Adipocyte (in vitro differentiated cells): ENCODE measurements at regions not wholly inside any gene's neighbourhood (a gene's known extent, or its start where the extent isn't known, plus 50 kb on each side); places are given as distances from the start of the nearest gene placed in this dataset.
A peak's percentile ranks its signal among the peaks of the same experiment; 100 is the strongest.

Experiments used
- DNase-seq: peaks from one replicate; pipeline ENCODE4 v3.0.0-alpha.2; 2015; ENCODE audit warnings: low read depth
- H3K27me3 ChIP-seq: replicated peaks from 2 replicates; pipeline ENCODE4 v1.7.0; 2013; ENCODE audit warnings: mild to moderate bottlenecking, low read length, moderate library complexity; ENCODE audit not compliant: control insufficient read depth, insufficient read depth
- H3K36me3 ChIP-seq: 2 replicates; pipeline ENCODE4 v1.7.0; 2013; ENCODE audit warnings: low read length, mild to moderate bottlenecking, moderate library complexity; ENCODE audit not compliant: control insufficient read depth, insufficient read depth, severe bottlenecking
- H3K4me1 ChIP-seq: 2 replicates; pipeline ENCODE4 v1.7.0; 2013; ENCODE audit warnings: mild to moderate bottlenecking, low read length, moderate library complexity; ENCODE audit not compliant: control insufficient read depth, insufficient read depth
- H3K4me3 ChIP-seq: 2 replicates; pipeline ENCODE4 v1.7.0; 2013; ENCODE audit warnings: mild to moderate bottlenecking, low read length, moderate library complexity
- H3K9ac ChIP-seq: 2 replicates; pipeline ENCODE4 v1.7.0; 2013; ENCODE audit warnings: mild to moderate bottlenecking, low read length, moderate library complexity
- H3K9me3 ChIP-seq: 2 replicates; pipeline ENCODE4 v1.7.0; 2013; ENCODE audit warnings: mild to moderate bottlenecking, low read length, moderate library complexity; ENCODE audit not compliant: control insufficient read depth

GRCh38 chr14:26172396-26172795 is 425.4 kb downstream of the NOVA1 start:
- no peaks in the 10 kb centered on the region for H3K9me3 ChIP-seq
- H3K4me1 ChIP-seq: no peaks in the 10 kb centered on the region
- DNase-seq: no peak
- no peaks in the 10 kb centered on the region for H3K36me3 ChIP-seq
- H3K27me3 ChIP-seq: no peaks in the 10 kb centered on the region
- no peak overlapping the region for H3K4me3 ChIP-seq
- no peak overlapping the region for H3K9ac ChIP-seq

- H3K9me3 ChIP-seq: no peaks in the 10 kb centered on the region
- no peak overlapping the region for H3K4me3 ChIP-seq
- H3K36me3 ChIP-seq: no peaks in the 10 kb centered on the region
- no peaks in the 10 kb centered on the region for H3K4me1 ChIP-seq
- no peak overlapping the region for H3K9ac ChIP-seq
- no peak for DNase-seq
- no peaks in the 10 kb centered on the region for H3K27me3 ChIP-seq
Observed at GRCh38 chr14:26170885-26171284, 426.9 kb downstream of the NOVA1 start.

DNA sequence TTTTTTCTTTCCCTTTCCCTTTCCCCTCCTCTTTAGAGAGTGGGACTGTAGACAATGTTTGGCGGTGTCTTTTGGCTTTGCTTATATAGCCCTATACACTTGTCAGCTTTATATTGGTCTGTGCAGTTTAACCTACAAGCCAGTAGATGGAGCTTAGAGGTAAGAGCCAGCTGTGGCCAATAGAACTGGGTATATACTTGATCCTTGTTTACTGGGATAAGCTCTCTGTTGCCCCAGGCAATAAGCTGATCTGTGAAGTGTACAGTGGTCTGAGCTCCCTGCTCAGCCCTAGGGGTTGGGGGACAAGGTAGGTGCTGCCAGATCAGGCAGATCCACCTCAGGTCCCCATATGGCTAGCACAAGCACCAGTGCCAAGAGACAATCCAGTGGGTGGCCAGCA is 434.1 kb downstream of the NOVA1 start:
- no peak overlapping the region for H3K9ac ChIP-seq
- no peaks in the 10 kb centered on the region for H3K4me1 ChIP-seq
- no peaks in the 10 kb centered on the region for H3K27me3 ChIP-seq
- no peaks in the 10 kb centered on the region for H3K9me3 ChIP-seq
- no peaks in the 10 kb centered on the region for H3K36me3 ChIP-seq
- DNase-seq: peak; percentile 18
- no peak overlapping the region for H3K4me3 ChIP-seq

DNA sequence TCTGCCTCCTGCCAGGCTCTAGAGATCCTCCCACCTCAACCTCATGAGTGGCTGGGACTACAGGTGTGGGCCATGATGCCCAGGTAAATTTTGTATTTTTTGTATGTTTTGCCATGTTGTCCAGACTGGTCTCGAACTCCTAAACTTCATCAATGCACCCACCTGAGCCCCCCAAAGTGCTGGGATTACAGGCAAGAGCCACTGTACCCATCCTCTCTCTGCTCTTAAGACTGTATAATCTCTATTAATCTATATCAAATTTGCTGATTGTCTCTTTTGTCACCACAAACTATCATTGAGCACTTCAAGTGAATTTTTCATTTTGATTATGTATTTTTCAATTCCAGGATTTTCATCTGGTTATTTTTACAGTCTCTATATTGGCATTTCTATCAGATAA is 440.3 kb downstream of the NOVA1 start:
- Histone ChIP-seq H3K4me1 (no peaks in the 10 kb centered on the region), H3K27me3 (no peaks in the 10 kb centered on the region), H3K9me3 (peaks cover 13% of the 10 kb centered on the region), H3K4me3 (no peak overlapping the region), H3K9ac (no peak overlapping the region), H3K36me3 (no peaks in the 10 kb centered on the region)
- no peak for DNase-seq

GRCh38 chr14:26143057-26143456 is 454.8 kb downstream of the NOVA1 start:
- no peak for DNase-seq
- Histone ChIP-seq H3K9me3 (no peaks in the 10 kb centered on the region), H3K36me3 (no peaks in the 10 kb centered on the region), H3K27me3 (no peaks in the 10 kb centered on the region), H3K4me3 (no peak overlapping the region), H3K9ac (no peak overlapping the region), H3K4me1 (peaks cover 7% of the 10 kb centered on the region)

DNA sequence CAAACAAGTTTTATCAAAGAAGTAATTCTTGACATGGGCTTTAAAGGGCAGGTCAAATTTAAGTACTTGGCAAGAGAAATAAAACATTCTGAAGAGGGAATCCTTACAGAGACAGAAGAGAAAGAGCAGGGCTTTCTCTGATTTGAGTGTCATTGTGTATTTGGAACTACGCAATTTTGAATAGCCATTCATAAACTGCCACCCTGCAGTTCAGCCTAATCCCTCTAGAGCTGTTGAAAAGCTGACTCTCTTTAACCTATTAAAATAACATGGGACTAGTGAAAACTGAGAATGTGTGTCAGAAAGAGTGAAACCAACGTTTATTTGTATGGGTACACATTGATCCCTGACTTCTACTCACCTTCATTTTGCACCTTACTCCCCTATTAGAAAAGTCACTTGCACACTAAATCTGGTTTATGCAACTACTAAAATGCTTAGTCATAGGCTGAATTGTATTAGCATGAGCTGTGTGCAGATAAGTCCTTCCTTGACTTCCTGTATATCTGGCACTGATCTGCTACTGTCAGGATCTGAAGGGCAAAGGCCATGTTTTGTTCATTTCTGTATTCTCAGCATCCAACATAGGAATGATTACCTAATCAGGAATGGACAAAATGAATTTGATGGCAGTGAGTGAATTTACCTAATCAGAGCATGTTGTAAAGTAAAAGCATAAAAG is 458.9 kb downstream of the NOVA1 start:
- Histone ChIP-seq H3K36me3 (no peaks in the 10 kb centered on the region), H3K4me3 (no peak overlapping the region), H3K27me3 (no peaks in the 10 kb centered on the region), H3K9ac (no peak overlapping the region), H3K4me1 (peaks cover 7% of the 10 kb centered on the region), H3K9me3 (peaks cover 5% of the 10 kb centered on the region)
- DNase-seq: no peak

GRCh38 chr14:26137161-26137560 is 460.7 kb downstream of the NOVA1 start:
- Histone ChIP-seq H3K4me3 (no peak overlapping the region), H3K36me3 (no peaks in the 10 kb centered on the region), H3K9me3 (peaks cover 5% of the 10 kb centered on the region)

DNA sequence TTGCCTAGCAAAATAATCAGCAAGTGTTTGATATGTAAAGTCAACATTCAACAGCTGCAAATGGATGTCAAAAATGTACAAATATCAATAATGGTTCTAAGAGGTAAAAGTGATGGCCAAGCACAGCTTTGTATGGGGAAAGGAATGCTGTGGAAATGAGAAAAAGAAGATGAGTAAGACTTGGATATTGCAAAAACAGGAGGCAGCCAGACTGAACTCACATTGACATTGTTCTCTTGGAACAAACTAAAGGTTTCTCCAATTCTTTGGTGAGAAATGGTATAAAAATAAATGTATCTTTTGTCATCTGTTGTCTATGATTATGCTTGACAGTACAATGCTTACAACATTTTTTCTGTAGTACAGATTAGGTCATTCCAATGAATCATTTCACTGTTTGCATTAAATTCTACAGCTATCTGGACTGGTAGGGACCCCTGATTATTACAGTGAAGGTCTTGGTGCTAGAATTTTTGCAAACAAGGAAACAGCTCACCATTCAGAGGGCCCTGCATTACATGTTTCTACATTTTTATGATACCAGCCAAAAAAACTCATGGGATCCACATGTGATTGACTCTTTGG is 465.7 kb downstream of the NOVA1 start:
- no peak overlapping the region for H3K9ac ChIP-seq
- no peak for DNase-seq
- H3K36me3 ChIP-seq: no peaks in the 10 kb centered on the region
- no peak overlapping the region for H3K4me3 ChIP-seq
- H3K9me3 ChIP-seq: peaks cover 3% of the 10 kb centered on the region
- no peaks in the 10 kb centered on the region for H3K4me1 ChIP-seq
- no peaks in the 10 kb centered on the region for H3K27me3 ChIP-seq

More at GRCh38 chr14:26137161-26137560, 460.7 kb downstream of the NOVA1 start:
- Histone ChIP-seq H3K4me1 (peaks cover 7% of the 10 kb centered on the region), H3K27me3 (no peaks in the 10 kb centered on the region), H3K9ac (no peak overlapping the region)
- no peak for DNase-seq

DNA sequence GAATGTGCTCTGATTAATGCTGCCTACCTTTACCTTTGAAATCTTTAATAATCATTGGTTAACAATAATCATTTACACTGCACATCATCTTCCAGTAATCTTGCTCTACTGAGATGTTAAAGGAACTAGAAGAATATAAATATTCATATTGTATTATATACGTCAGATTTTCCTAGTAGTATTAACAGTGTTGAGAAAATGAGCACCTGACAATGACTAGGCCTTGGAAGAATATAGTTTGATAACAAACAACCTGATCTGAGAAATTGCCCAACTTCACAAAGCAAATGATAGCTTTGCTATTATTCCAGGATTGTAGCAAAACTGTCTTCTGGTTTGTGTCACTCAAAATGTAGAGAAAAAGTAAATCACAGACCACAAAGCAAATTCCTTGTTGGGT is 467.1 kb downstream of the NOVA1 start:
- Histone ChIP-seq H3K27me3 (no peaks in the 10 kb centered on the region), H3K4me3 (no peak overlapping the region), H3K9me3 (no peaks in the 10 kb centered on the region), H3K9ac (no peak overlapping the region), H3K4me1 (no peaks in the 10 kb centered on the region), H3K36me3 (no peaks in the 10 kb centered on the region)
- no peak for DNase-seq

DNA sequence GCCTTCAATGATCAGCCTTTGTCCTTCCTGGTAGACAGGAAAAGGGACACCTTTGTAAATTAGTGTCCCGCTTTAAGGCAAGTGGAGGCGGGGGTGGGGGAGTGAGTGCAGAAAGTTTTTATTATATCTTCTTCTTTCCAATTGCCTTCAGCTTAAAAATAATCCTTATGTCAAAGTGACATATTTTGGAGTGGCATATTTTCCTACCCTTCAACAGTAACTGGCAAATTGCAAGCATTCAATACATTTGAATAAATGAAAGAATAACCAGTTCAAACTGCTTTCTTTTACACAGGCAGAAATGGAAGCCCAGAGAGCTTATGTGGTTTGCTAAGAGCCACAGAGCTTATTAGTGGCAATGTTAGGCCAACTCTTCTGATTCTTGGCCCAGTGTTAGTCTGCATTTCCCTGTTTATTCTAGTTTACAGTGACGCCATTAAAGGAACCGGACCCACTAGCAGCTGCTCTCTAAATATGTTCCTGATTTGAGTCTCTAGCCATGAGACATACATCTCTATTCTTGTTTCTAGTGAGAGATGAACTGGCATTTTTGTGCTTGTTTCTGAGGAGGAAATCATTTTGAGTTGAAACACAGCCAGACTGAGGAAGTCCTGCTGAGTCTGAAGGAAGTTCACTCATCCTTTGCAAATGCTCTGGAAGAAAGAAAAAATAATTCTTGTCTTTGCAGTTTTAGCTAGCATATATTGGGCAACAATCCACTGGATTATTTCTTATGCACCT is 468.7 kb downstream of the NOVA1 start:
- Histone ChIP-seq H3K9ac (no peak overlapping the region), H3K4me1 (no peaks in the 10 kb centered on the region), H3K9me3 (no peaks in the 10 kb centered on the region), H3K4me3 (no peak overlapping the region), H3K27me3 (no peaks in the 10 kb centered on the region), H3K36me3 (no peaks in the 10 kb centered on the region)
- no peak for DNase-seq

GRCh38 chr14:26124896-26125438 is 472.9 kb downstream of the NOVA1 start:
- no peak overlapping the region for H3K4me3 ChIP-seq

More at GRCh38 chr14:26124896-26125438, 472.9 kb downstream of the NOVA1 start:
- H3K27me3 ChIP-seq: no peaks in the 10 kb centered on the region
- H3K36me3 ChIP-seq: no peaks in the 10 kb centered on the region
- no peaks in the 10 kb centered on the region for H3K9me3 ChIP-seq
- H3K4me1 ChIP-seq: no peaks in the 10 kb centered on the region
- no peak for DNase-seq
- no peak overlapping the region for H3K9ac ChIP-seq
